ENCODE measurements at regions not wholly inside any gene's neighbourhood (a gene's known extent, or its start where the extent isn't known, plus 50 kb on each side); places are given as distances from the start of the nearest gene placed in this dataset.

DNA sequence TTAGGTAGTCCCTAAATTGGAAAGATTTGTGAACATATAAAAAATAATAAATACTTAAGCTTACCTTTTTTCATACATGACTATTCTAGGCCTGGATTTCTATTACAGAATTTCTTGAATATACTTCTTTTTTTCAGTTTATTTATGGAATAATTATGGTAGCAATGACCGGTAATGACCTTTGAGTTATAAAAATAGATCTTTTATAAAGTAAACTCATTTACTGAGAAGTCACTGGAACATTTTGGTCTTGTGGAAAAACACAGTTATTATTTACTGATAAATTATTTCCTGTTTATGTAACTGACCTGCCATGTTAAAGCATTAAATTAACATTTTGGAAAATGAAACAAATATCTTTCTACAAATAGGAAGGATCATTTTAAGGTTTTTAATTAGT lies 80.4 kb upstream of the RASGEF1B start:
- H2AFZ ChIP-seq (ENCODE audit: insufficient read depth, low read depth, low read length, poor library complexity, severe bottlenecking), result no peak overlapping the region
- H3K27ac Mint-ChIP-seq, result no peak overlapping the region
- intact Hi-C loops (cut with micrococcal nuclease), result no loop called here

DNA sequence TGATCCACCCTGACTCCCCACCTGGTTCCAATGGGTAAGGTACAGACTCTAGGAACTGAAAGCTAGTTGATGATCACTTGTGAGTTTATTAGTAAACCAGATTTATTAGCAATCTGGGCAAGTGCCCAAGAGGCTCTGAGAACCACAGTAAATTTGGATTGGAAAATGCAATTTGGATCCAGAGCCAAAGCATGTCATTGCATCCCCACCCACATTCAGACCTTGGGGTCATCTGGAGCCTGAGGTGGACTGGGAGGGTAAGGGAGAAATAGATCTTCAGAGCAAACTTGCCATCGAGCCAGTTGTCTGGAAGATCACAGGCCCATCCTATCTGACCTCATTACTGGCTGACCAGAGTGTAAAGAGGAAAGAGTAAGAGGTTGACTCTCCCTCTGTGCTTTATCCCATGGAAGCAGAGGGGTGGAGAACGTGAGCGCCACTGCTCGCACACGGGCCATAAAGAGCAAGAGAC lies 78.7 kb upstream of the RASGEF1B start:
- no peaks in the 10 kb centered on the region for H3K4me1 ChIP-seq (ENCODE audit: control insufficient read depth in 1 of 2, insufficient read depth in 2 of 2, low read length in 2 of 2)
- Mint-ChIP-seq H3K27me3 (ENCODE audit: low read depth in 3 of 3) (peaks cover 0 to 5% (median 2%) of the 10 kb centered on the region in 3 donors), H3K4me3 (no peak overlapping the region), H3K36me3 (no peaks in the 10 kb centered on the region), H3K4me1 (peaks cover 8% of the 10 kb centered on the region), H3K27ac (no peak overlapping the region), H3K9me3 (peaks cover 0 to 8% (median 3%) of the 10 kb centered on the region in 7 donors)
- intact Hi-C loops (cut with micrococcal nuclease), result no loop called here
- H3K4me3 ChIP-seq (replicated peaks in 1 of 3; ENCODE audit: low read depth in 2 of 3, low read length in 3 of 3), result no peak overlapping the region
- TF ChIP-seq, protein P1, sequence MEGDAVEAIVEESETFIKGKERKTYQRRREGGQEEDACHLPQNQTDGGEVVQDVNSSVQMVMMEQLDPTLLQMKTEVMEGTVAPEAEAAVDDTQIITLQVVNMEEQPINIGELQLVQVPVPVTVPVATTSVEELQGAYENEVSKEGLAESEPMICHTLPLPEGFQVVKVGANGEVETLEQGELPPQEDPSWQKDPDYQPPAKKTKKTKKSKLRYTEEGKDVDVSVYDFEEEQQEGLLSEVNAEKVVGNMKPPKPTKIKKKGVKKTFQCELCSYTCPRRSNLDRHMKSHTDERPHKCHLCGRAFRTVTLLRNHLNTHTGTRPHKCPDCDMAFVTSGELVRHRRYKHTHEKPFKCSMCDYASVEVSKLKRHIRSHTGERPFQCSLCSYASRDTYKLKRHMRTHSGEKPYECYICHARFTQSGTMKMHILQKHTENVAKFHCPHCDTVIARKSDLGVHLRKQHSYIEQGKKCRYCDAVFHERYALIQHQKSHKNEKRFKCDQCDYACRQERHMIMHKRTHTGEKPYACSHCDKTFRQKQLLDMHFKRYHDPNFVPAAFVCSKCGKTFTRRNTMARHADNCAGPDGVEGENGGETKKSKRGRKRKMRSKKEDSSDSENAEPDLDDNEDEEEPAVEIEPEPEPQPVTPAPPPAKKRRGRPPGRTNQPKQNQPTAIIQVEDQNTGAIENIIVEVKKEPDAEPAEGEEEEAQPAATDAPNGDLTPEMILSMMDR (IDR thresholded peaks at IDR 0.05), result no peak
- H3K27ac ChIP-seq (ENCODE audit: low read depth in 1 of 2, low read length in 2 of 2), result no peak overlapping the region
- no peaks in the 10 kb centered on the region for H4K20me1 ChIP-seq (ENCODE audit: insufficient read depth, low read length)
- no peaks in the 10 kb centered on the region for H3K9me3 ChIP-seq (replicated peaks in 1 of 2; ENCODE audit: control insufficient read depth in 1 of 2, insufficient read depth in 1 of 2, low read length in 2 of 2)
- 100% methylated on average over 4 of the region's 5 CpGs for WGBS (ENCODE audit: insufficient coverage)
- DNase-seq, result no peak
- H3K9ac ChIP-seq (ENCODE audit: insufficient read depth, low read length, poor library complexity, severe bottlenecking), result no peak overlapping the region
- no peaks in the 10 kb centered on the region for H3K79me2 ChIP-seq (ENCODE audit: insufficient read depth, low read length)
- H3K4me2 ChIP-seq (replicated peaks; ENCODE audit: extremely low read depth, low read length, poor library complexity, severe bottlenecking), result no peak overlapping the region
- H2AFZ ChIP-seq (ENCODE audit: insufficient read depth, low read depth, low read length, poor library complexity, severe bottlenecking), result peak overlapping the region; percentile 23
- no peaks in the 10 kb centered on the region for H3K27me3 ChIP-seq (ENCODE audit: control insufficient read depth in 2 of 2, insufficient read depth in 2 of 2, low read length in 2 of 2)
- H3K36me3 ChIP-seq (replicated peaks in 1 of 2; ENCODE audit: control insufficient read depth in 1 of 2, insufficient read depth in 2 of 2, low read length in 2 of 2), result no peaks in the 10 kb centered on the region

More for the DNA sequence above, 80.4 kb upstream of the RASGEF1B start:
- Histone ChIP-seq H3K9ac (ENCODE audit: insufficient read depth, low read length, poor library complexity, severe bottlenecking) (no peak overlapping the region), H3K4me2 (replicated peaks; ENCODE audit: extremely low read depth, low read length, poor library complexity, severe bottlenecking) (no peak overlapping the region), H3K27ac (ENCODE audit: low read depth in 1 of 2, low read length in 2 of 2) (no peak overlapping the region), H3K9me3 (replicated peaks in 1 of 2; ENCODE audit: control insufficient read depth in 1 of 2, insufficient read depth in 1 of 2, low read length in 2 of 2) (no peaks in the 10 kb centered on the region), H3K36me3 (replicated peaks in 1 of 2; ENCODE audit: control insufficient read depth in 1 of 2, insufficient read depth in 2 of 2, low read length in 2 of 2) (no peaks in the 10 kb centered on the region), H3K4me1 (ENCODE audit: control insufficient read depth in 1 of 2, insufficient read depth in 2 of 2, low read length in 2 of 2) (no peaks in the 10 kb centered on the region), H3K4me3 (replicated peaks in 1 of 3; ENCODE audit: low read depth in 2 of 3, low read length in 3 of 3) (no peak overlapping the region), H3K79me2 (ENCODE audit: insufficient read depth, low read length) (no peaks in the 10 kb centered on the region), H4K20me1 (ENCODE audit: insufficient read depth, low read length) (no peaks in the 10 kb centered on the region), H3K27me3 (ENCODE audit: control insufficient read depth in 2 of 2, insufficient read depth in 2 of 2, low read length in 2 of 2) (no peaks in the 10 kb centered on the region)
- TF ChIP-seq, protein P1 (IDR thresholded peaks at IDR 0.05), result no peak
- Mint-ChIP-seq H3K4me1 (peaks cover 8% of the 10 kb centered on the region), H3K4me3 (no peak overlapping the region), H3K9me3 (peaks cover 0 to 8% (median 3%) of the 10 kb centered on the region in 7 donors), H3K36me3 (no peaks in the 10 kb centered on the region), H3K27me3 (ENCODE audit: low read depth in 3 of 3) (peaks cover 0 to 2% (median 2%) of the 10 kb centered on the region in 3 donors)
- no peak for DNase-seq
- WGBS (ENCODE audit: insufficient coverage), result no CpG with 5 or more reads among the region's 1 CpG

Data from CD14-positive monocyte (primary cell).